ENCODE measurements at regions not wholly inside any gene's neighbourhood (a gene's known extent, or its start where the extent isn't known, plus 50 kb on each side); places are given as distances from the start of the nearest gene placed in this dataset.

GRCh38 chr1:208907790-208908189 is 663.6 kb upstream of the PLXNA2 start:
- DNase-seq (ENCODE audit: low read depth): no peak

GRCh38 chr1:208909011-208909984 is 665.1 kb upstream of the PLXNA2 start:
- no peak for DNase-seq (ENCODE audit: low read depth)

GRCh38 chr1:208910161-208910560 is 666.0 kb upstream of the PLXNA2 start:
- no peak for DNase-seq (ENCODE audit: low read depth)

GRCh38 chr1:208917281-208917680 is 666.2 kb upstream of the CAMK1G start:
- no peak for DNase-seq (ENCODE audit: low read depth)

- no peak for DNase-seq (ENCODE audit: low read depth)
Measured at GRCh38 chr1:208917723-208918122, 665.8 kb upstream of the CAMK1G start.

- DNase-seq (ENCODE audit: low read depth): no peak
Measured at GRCh38 chr1:208918160-208918559, 665.4 kb upstream of the CAMK1G start.

- DNase-seq (ENCODE audit: low read depth): no peak
Measured at GRCh38 chr1:208919371-208919770, 664.1 kb upstream of the CAMK1G start.

- no peak for DNase-seq (ENCODE audit: low read depth)
Measured at GRCh38 chr1:208921259-208921658, 662.3 kb upstream of the CAMK1G start.

GRCh38 chr1:208923456-208923855 is 660.1 kb upstream of the CAMK1G start:
- DNase-seq (ENCODE audit: low read depth): no peak

- DNase-seq (ENCODE audit: low read depth): no peak
Measured at GRCh38 chr1:208923946-208924720, 659.4 kb upstream of the CAMK1G start.

GRCh38 chr1:208924928-208925327 is 658.6 kb upstream of the CAMK1G start:
- DNase-seq (ENCODE audit: low read depth): no peak

- DNase-seq (ENCODE audit: low read depth): no peak
Measured at GRCh38 chr1:208928349-208929010, 655.0 kb upstream of the CAMK1G start.

GRCh38 chr1:208929575-208929974 is 653.9 kb upstream of the CAMK1G start:
- no peak for DNase-seq (ENCODE audit: low read depth)

GRCh38 chr1:208931936-208932335 is 651.6 kb upstream of the CAMK1G start:
- no peak for DNase-seq (ENCODE audit: low read depth)

GRCh38 chr1:208933984-208934525 is 649.5 kb upstream of the CAMK1G start:
- no peak for DNase-seq (ENCODE audit: low read depth)

- no peak for DNase-seq (ENCODE audit: low read depth)
Measured at GRCh38 chr1:208934933-208935332, 648.6 kb upstream of the CAMK1G start.

GRCh38 chr1:208935517-208936187 is 647.9 kb upstream of the CAMK1G start:
- no peak for DNase-seq (ENCODE audit: low read depth)

- no peak for DNase-seq (ENCODE audit: low read depth)
Measured at GRCh38 chr1:208939537-208940085, 643.9 kb upstream of the CAMK1G start.

GRCh38 chr1:208942394-208943130 is 641.0 kb upstream of the CAMK1G start:
- DNase-seq (ENCODE audit: low read depth): no peak

- DNase-seq (ENCODE audit: low read depth): no peak
Measured at GRCh38 chr1:208943291-208943690, 640.2 kb upstream of the CAMK1G start.
